HG03066 (cell line): ENCODE measurements at regions not wholly inside any gene's neighbourhood (a gene's known extent, or its start where the extent isn't known, plus 50 kb on each side); places are given as distances from the start of the nearest gene placed in this dataset.
"Not testable (repeated sequence)": the region's sequence is repeated elsewhere in the genome, so short reads cannot be mapped to it uniquely, and the experiment has no call there.

ENCODE experiments used
- ATAC-seq: cut with Tn5 transposase; IDR thresholded peaks from one replicate; pipeline ENCODE4 v1.9.1; 2021; ENCODE audit warnings: low read depth; ENCODE audit not compliant: unreplicated experiment

DNA sequence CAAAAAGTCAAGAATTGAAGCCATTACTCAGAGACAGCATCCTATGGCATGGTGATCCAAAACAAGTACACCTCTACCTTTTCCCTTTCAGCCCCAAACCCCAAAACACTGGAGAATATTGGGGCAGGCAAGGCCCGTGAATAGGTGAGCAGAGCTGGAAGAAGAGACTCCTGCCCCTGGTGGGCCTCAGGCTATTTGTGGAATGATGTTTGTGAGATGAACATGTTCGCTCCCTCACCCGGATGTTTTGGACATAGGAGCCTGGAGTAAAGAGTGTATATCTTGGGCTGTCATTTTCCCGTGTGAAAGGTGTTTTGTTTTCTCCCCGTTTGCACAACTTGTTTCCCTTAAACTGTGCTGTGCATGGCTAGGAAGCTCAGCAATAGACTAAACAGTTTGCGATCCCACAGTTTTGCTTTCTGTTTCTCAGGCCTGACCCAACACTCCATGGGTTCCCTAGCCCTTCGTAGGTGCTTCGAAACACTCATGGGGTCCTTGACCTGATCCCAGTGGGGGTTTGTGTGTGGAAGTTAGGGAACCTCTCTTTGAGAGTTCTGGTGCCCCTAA, 136.5 kb upstream of the TNP1 start:
- no peak for ATAC-seq

DNA sequence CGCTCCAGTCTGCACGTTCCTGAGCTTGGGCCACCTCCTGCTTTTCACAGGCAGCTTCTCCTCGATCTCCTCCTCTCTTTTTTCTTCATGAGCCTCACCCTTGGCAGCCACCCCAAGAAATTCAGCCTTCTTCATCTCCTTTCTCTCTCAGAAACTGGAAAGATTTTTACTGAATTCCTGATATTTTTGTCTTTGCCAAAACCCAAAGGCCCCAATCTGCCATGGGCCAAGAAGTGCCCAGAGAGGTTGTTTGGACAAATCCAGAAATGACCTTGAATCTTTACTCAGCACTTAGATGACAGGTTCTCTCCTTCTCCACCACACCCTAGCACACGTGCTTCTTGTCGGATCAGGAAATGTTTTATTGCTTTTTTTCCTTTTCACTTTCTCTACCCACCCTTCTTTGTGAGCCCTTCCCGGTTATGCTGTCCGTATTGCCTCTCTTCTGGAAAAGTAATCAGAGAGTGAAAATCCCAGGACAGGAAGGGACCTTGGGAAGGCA, 134.5 kb upstream of the TNP1 start:
- ATAC-seq = no peak

DNA sequence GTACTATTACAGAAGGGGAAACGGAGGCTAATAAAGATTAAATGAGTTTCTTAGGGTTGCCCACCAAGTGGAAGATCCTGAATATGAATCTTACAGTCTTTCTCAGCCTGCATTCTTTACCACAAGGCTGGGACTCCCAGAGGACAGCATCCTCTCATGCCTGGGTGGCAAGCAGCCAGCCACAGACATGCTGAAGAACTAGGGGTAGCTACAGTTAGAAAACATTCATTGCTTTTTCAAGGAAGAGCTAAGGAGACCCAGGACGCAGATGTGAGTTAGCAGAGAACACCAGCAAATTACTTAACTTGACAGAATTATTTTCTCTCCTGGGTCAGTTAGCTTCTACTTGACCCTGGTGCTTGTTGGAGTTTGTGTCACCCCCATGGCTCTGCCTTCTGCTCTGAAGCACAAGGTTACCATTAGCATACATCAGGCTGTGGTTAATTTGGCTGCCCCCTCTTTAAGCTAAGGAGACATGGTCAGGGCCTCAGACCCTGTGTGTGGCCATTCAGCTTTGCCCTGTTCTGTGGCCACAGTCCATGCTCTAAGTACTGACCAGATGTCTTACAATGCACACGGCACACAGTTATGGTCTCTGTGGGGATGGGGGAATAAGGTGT, 132.3 kb upstream of the TNP1 start:
- ATAC-seq = no peak

DNA sequence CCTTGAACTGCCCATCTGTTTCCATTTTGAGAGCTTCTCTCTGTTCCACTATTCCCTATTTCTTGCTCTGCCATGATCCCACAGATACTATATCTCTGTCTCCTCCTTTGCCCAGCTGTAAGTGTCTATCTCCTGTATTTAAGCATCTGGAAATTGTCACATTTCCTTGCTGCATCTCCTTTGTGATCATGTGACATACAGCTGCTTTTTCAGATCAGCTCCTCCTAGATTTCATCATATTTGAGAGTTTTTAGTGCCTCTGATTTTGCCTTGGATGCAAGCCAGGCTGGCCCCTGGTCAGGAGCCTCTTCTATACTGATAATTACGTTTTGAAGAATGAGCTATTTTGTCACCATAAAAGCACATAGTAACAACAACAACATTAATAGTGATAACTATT, 131.7 kb upstream of the TNP1 start:
- no peak for ATAC-seq

DNA sequence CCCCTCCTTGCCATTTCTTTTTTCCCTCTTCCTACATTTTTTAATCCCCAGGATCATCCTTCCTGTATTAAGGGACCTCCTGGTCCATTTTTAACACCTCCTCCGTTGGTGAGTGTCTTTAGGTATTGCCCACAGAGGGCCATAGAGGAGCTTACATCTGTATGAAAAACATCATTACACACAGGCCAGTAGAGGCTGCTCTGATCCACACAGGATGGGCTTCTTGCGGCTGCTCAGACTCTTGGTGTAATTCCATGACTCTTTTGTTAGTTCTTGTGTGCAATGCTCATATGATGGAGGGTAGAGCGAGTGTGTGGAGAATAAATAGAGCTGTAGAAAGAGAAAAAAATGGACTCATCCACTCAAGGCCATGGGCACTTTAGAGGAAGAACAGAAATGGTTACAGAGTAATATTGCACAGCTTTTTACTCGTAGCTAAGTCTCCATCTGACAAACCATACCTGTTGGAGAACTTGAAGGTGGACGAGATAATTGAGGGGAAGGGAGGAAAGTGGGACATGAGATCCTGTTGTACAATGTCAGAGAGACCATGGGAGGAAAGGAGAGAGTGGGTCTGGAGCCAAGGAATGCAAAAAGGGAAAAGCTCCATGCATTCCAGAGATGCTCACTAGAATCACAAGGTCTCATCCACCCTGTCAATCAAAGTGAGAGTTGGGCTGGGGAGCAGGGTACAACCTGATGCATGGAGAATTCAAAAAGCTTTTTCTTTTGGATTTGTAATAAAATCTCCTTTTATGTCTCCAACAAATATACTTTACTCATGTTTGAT, 129.7 kb upstream of the TNP1 start:
- ATAC-seq = no peak

DNA sequence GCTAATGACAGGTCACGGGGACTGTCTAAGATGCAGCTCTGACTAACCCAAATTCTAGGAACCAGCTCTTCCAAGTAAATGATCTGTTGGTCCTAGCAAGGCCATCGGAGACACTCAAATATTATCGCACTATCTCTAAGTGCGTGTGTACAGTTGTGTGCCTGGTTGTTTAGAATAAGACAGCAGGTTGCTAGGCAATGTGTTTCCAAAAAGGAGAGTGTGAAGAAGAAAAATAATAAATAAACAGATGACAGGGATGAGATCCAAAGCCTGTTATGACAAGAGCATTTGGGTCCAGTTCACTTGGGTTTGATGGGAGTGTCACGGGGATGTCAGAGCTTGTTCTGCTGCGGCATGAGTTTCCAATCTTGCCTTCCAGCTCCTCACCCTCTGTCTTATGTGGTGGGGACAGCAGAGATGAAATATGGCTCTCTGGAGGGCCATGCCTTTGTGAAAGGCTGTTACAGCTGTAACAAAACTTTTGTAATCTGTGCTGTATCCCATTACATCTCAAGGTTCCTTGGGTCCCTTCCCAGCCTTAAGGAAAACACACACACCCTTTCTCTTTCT, 127.5 kb upstream of the TNP1 start:
- ATAC-seq = no peak

DNA sequence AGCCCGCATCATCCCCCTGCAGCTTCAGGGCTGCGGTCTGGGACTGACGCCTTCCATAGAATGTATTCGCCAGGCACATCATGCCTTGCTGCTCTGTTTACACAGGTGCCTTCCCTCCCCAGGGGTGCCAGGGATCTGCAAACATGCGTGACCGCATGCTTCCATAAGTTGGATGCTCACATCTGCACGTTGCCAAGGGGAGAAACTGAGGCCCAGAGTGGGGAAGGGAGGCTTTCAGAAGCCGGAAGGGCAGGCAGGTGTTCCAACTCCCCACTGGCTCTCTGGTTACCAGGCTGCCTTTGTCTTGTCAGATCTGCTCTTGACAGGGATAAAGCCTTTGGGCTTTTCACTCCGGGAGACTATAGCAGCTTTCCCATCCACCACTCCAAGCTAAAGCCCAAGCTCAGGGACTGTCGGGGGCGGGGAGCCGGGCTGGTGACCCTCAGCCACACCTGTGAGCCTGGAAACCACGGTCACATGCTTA, 125.8 kb upstream of the TNP1 start:
- ATAC-seq = no peak

DNA sequence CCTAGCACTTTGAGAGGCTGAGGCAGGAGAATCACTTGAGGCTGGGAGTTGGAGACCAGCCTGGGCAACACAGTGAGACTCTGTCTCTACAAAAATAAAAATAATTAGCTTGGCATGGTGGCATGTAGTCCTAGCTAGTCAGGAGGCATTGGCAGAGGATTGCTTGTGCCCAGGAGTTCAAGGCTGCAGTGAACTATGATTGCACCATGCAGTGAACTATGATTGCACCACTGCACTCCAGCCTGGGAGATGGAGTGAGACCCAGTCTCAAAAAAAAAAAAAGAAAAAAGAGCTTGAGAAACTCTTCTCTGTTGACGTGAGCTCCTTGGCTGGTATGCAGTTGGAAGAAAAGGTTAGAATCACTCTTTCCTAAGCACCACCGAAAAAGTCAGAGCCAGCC, 125.1 kb upstream of the TNP1 start:
- no peak for ATAC-seq

DNA sequence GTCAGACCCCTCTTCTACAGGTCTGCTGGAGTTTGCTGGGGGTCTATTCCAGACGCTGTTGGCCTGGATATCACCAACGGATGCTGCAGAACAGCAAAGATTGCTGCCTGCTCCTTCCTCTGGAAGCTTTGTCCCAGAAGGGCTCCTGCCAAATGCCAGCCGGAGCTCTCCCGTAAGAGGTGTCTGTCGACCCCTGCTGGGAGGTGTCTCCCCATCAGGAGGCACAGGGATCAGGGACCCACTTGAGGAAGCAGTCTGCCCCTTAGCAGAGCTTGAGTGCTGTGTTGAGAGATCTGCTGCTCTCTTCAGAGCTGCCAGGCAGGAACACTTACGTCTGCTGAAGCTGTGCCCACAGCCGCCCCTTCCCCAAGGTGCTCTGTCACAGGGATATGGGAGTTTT, 122.1 kb upstream of the TNP1 start:
- ATAC-seq = not testable (repeated sequence)

DNA sequence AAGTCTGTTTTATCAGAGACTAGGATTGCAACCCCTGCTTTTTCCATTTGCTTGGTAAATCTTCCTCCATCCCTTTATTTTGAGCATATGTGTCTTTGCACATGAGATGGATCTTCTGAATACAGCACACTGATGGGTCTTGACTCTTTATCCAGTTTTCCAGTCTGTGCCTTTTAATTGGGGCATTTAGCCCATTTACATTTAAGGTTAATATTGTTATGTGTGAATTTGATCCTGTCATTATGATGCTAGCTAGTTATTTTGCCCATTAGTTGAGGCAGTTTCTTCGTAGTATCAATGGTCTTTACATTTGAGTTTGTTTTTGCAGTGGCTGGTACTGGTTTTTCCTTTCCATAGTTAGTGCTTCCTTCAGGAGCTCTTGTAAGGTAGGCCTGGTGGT, 120.6 kb upstream of the TNP1 start:
- not testable (repeated sequence) for ATAC-seq

DNA sequence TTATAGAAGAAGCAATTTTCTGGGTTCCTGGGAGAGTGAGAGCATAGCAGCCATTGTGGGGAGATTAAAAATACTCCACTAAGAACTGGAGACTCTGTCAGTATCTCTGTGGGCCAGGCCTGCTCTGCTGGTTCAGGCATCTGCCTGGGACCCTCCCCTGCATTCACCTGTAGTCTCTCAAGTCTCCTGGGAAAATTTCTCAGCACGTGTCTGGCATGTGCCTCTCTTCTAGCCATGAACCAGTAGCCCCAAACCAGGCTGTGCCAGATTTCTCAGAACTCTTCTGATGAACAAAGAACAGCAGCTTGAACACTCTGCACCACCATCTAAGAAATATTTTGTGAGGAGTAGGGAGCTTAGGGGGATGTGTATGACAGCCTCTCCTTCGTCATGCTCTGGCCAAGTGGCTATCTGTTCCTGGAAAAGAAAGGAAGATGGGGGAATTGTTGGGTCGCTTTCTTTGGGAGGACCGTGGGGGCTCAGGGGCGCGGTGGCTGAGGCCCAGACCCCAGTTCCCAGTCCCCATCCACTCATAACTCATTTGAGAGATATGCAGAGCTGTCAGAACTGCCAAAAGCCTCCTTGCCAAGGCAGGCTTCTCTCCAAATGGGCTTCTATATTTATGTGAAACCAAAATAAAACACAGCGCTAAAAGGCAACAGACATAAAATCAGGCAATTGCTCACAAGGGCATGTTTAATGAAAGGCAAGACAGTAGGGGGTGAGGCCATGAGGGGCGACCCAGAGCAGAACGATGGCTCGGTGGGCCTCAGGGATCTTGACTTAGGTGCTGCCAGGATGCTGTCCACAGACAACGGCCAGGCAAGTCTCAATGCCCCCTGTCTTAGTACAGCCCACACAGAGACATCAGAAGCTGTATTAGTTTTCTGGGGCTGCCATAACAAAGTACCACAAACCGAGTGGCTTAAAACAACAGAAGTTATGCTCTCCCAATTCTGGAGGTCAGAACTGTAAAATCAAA, 114.7 kb upstream of the TNP1 start:
- ATAC-seq = no peak

DNA sequence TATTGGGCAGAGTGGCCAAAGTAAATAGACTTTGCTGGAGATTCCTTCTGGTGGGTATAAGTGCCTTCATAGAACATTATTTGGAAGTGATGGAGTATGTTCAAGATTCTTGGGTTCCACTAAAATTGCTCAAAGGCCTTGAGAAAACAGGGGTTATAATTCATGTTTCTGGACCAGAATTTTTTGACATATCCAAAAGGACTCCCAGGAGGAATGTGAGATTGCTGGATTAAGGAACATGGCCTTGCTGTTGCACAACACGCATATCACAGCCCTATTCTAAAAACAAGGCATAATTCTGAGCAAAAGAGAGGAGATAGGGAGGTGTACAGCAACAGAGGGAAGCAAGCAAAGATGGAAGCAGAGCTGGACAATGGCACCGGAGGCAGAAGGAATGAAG, 111.7 kb upstream of the TNP1 start:
- ATAC-seq = no peak

DNA sequence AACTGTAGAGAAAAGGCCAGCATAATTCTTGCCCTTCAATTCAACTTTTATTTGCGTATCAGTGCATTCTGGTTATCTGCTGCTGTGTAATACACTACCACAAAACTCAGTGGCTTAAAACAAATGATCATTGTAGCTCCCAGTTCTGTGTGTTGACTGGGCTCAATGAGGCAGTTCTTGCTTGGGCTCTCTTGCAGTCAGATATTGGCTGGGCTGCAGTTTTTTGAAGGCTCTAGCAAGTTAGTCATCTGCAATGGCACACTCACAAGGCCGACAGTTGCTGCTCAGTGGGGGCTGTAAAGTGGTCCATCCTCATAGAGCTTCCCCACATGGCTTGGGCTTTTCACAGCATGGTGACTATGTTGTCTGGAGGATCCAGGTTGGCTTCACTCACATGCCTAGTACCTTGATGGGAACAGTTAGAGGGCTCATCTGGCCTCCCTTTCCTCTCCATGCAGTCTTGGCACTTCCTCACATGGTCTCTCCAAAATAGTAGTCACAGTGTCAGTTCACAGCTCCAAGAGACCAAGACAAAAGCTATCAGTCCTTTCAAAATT, 110.6 kb upstream of the TNP1 start:
- no peak for ATAC-seq

DNA sequence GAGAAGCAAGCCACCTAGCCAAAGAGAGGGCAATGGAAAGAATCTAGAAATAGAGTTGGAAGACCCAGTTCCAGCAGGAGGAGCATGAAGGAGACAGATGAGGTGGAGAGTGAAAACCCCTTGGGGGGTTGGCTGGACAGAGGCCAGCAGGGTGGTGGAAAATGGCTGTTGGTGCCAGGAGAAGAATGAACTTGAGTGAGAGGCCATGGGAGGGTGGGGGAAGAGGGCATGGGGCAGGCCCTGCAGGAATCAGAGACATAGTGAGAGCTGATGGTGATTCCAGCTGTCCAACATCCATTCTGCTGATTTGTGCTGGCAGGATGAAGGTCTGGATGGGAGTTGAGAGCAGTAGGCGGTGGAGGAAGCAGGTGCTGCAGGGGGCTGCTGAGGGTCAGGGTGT, 108.0 kb upstream of the TNP1 start:
- ATAC-seq = no peak

DNA sequence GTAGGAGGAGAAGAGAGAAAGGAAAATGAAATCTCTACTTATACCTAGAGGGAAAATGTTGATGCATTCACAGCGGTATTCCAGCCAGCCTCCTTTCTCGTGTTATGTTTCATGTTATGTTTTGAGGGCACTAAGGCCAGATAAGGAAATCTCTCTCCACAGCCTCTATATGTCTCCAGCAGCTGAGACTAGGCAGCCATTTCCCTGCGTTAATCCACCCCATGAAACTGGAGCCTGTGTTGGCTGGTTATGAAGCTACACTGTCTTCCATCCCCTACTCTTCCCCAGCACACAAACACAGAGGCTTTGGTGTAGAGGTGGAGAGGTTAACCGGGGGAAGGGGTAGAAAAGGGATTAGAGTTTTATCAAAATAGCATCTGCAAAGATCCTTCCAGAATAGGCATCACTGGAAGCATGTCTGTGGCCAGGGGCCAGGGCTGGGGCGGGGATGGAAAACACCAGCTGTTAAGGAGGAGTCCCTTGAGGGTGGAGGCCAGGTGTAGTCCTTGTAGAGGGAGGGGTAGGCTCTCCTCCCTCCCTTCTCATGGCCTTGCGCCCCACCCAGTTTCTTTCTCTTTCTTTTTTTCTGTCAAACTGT, 100.9 kb upstream of the TNP1 start:
- ATAC-seq = no peak

DNA sequence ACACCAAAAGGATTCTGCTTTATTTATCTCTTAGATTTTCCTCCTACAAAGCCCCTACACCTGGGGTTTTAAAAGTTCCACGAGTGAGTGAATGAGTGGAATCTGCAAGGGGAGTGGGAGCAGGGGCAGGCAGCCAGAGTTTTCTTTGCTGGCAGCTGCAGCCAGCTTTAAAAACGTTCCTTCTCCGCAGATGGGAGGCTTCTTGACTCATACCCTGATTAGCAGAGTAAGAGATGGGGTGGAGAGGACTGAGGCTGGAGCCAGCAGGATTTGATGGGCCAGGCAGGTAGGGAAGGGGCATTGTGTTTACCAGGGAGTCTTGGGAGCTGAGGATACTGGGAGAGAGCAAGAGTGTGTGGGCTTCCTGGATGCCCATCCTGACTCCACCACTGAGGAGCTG, 99.6 kb upstream of the TNP1 start:
- no peak for ATAC-seq

DNA sequence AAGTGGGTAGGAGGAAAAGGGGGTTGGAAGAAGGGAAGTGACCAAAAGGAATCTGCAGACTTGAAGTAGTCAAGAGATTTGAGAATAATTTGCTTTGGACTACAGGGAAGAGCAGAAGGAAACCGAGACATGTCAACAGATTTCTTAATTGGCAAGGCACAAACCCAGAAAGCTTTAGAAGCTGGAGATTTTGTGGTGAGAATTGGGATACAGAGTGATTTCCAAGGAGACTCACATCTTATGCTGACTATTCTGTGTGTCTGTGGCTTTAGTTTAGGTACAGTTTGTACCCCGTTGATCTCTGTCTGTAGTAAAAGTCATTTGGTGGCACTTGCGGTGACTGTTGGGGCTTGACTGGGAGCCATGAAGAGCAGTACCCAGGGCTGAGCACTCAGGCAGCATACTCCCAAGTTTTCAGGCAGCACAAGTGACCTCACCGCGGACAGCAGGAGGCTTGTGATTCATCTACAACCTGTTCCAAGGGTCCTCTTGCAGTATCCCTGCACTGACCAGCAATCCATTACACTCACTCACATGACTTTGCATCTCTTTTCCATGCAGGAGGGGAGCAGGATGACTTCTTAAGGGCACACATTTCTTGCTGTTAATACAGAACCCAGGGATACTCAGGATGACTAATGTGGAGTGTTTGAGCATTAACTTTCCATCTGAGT, 97.1 kb upstream of the TNP1 start:
- no peak for ATAC-seq

DNA sequence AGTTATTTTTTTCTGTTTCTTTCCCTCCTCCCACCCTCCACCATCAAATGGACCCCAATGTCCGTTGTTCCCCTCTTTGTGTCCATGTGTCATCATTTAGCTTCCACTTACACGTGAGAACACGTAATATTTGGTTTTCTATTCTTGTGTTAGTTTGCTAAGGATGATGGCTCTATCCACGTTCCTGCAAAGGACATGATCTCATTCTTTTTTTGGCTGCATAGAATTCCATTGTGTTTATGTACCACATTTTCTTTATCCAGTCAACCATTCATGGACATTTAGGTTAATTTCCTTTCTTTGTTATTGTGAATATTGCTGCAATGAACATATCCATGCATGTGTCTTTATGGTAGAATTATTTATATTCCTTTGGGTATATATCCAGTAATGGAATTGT, 91.3 kb upstream of the TNP1 start:
- no peak for ATAC-seq

DNA sequence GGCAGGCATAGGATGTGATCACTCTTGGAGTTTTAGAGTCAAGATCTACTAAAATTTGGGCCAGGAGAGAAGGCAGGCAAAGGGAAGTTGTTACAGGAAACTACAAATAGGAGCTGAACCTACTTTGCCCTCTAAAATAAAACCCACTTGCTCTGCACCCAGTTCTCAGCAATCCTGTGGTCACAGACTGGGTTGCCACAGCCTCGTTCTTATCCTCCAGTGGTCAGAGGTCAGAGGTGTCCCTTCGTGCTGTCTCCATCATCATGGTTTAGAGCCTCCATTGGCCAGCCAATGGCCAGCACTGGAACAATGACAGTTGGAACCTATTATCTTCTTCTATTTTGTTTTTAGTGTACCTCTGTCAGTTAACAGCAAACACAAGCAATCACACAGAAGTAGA, 90.7 kb upstream of the TNP1 start:
- no peak for ATAC-seq
